K562 (cell line): ENCODE measurements at regions not wholly inside any gene's neighbourhood (a gene's known extent, or its start where the extent isn't known, plus 50 kb on each side); places are given as distances from the start of the nearest gene placed in this dataset.

Experiments used
- ATAC-seq: fragments of 200-7000 bp; cut with Tn5 transposase; 3 replicates; pipeline ENCODE4 v1.9.1; 2020; ENCODE audit warnings: moderate library complexity
- BruUV-seq: library from RNA; stranded (reverse); fragments of 400-500 nt; replicated peaks from 2 replicates; lab custom pipeline; 2021; lab: Mats Ljungman, UMichigan
- CTCF ChIA-PET: fragments of 300-600 bp; formaldehyde crosslinking; extraction: SDS; loops from one replicate; lab custom pipeline; 2021; ENCODE audit warnings: low intra/inter-chr PET ratio; lab: Yijun Ruan, JAX
- POLR2A ChIA-PET: fragments of 300-600, 350-650 bp; sonication (Branson Sonifier 250); formaldehyde crosslinking; extraction: SDS; loops from one replicate; lab custom pipeline; 2021; ENCODE audit warnings: antibody characterized with exemption, inconsistent platforms; lab: Yijun Ruan, JAX
- DNase-seq, 4 experiments: peaks; one replicate each; pipeline versions ENCODE4 v3.0.0 to v3.0.0-alpha.2; 2011 to 2018; ENCODE audit warnings: low spot score in 3 of 4, mixed read lengths in 3 of 4; ENCODE audit errors: extremely low read depth in 1 of 4
- FAIRE-seq: peaks from 2 replicates; lab custom pipeline; 2011; peaks lifted over from hg19 to GRCh38; lab: Jason Lieb, UNC
- H2AFZ ChIP-seq: 2 replicates; pipeline ENCODE4 v1.6.0; 2011; ENCODE audit warnings: low read depth, low read length, control low read depth, inconsistent platforms
- H3K27ac ChIP-seq: fragments of 200-600 bp; 3 replicates; pipeline ENCODE4 v1.8.0; 2011; ENCODE audit warnings: low read depth, mild to moderate bottlenecking, control low read depth, inconsistent platforms, low read length, moderate library complexity, mixed read lengths; ENCODE audit errors: extremely low read depth
- H3K27me3 ChIP-seq, 2 experiments: fragments of 300-600 bp in 1 of 2; 2 replicates in 1 of 2; 3 replicates in 1 of 2; pipeline versions ENCODE4 v1.6.0 to v1.8.0; 2011; ENCODE audit warnings: inconsistent platforms in 2 of 2, low read length in 2 of 2, mild to moderate bottlenecking in 1 of 2, mixed read lengths in 1 of 2, moderate library complexity in 1 of 2; ENCODE audit not compliant: control insufficient read depth in 2 of 2, insufficient read depth in 2 of 2
- H3K36me3 ChIP-seq: fragments of 300-600 bp; 3 replicates; pipeline ENCODE4 v1.8.0; 2011; ENCODE audit warnings: mild to moderate bottlenecking, low read length, inconsistent platforms; ENCODE audit not compliant: control insufficient read depth, insufficient read depth
- H3K4me1 ChIP-seq, 2 experiments: fragments of 200-600 bp in 1 of 2; replicated peaks in 1 of 2; 2 replicates in 1 of 2; 3 replicates in 1 of 2; pipeline versions ENCODE4 v1.5.1 to v1.8.0; 2011; ENCODE audit warnings: inconsistent platforms in 2 of 2, low read length in 2 of 2, mild to moderate bottlenecking in 1 of 2, mixed read lengths in 1 of 2, moderate library complexity in 1 of 2; ENCODE audit not compliant: control insufficient read depth in 2 of 2, insufficient read depth in 2 of 2
- H3K4me2 ChIP-seq: 2 replicates; pipeline ENCODE4 v1.6.1; 2011; ENCODE audit warnings: low read length, control low read depth, inconsistent platforms, mixed read lengths; ENCODE audit not compliant: insufficient read depth
- H3K4me3 ChIP-seq: fragments of 200-600 bp; sonication (generic), shearing (Covaris generic); 2 replicates; pipeline ENCODE4 v1.5.1; 2016; ENCODE audit warnings: control low read depth, inconsistent platforms
- H3K79me2 ChIP-seq: fragments of 200-600 bp; 3 replicates; pipeline ENCODE4 v1.8.0; 2011; ENCODE audit warnings: low read length, inconsistent platforms; ENCODE audit not compliant: control insufficient read depth, insufficient read depth
- H3K9ac ChIP-seq, 2 experiments: 2 replicates each; pipeline versions ENCODE4 v1.6.0 to v1.6.1; 2011; ENCODE audit warnings: low read depth in 2 of 2, low read length in 2 of 2, control low read depth in 1 of 2, inconsistent platforms in 1 of 2, mild to moderate bottlenecking in 1 of 2, mixed read lengths in 1 of 2; ENCODE audit not compliant: insufficient read depth in 1 of 2
- H3K9me1 ChIP-seq: one replicate; pipeline ENCODE4 v1.6.0; 2011; ENCODE audit warnings: inconsistent platforms, mild to moderate bottlenecking, low read length, moderate library complexity; ENCODE audit not compliant: control insufficient read depth, insufficient read depth
- H3K9me3 ChIP-seq: replicated peaks from 2 replicates; pipeline ENCODE4 v1.5.1; 2011; ENCODE audit warnings: low read depth, low read length, inconsistent platforms; ENCODE audit not compliant: control insufficient read depth, insufficient read depth
- H4K20me1 ChIP-seq: replicated peaks from 2 replicates; pipeline ENCODE4 v1.6.1; 2011; ENCODE audit warnings: low read length, inconsistent platforms, mixed read lengths; ENCODE audit not compliant: control insufficient read depth, insufficient read depth
- CLOCK ChIP-seq: fragments of 250-450 bp; sonication (Bioruptor Pico); IDR thresholded peaks from 2 replicates; pipeline ENCODE4 v1.4.0; 2020; ENCODE audit warnings: mild to moderate bottlenecking, moderate library complexity, borderline replicate concordance
- ELF2 ChIP-seq: fragments of 250-450 bp; sonication (Bioruptor Pico); IDR thresholded peaks from 2 replicates; pipeline ENCODE4 v1.5.0; 2021; ENCODE audit warnings: mild to moderate bottlenecking
- HOXB6 ChIP-seq: fragments of 250-450 bp; sonication (Bioruptor Pico); IDR thresholded peaks from 2 replicates; pipeline ENCODE4 v1.5.1; 2022; ENCODE audit warnings: mild to moderate bottlenecking, borderline replicate concordance
- MTA1 ChIP-seq: fragments of 450-650 bp; IDR thresholded peaks from 2 replicates; pipeline ENCODE4 v1.6.1; 2017; ENCODE audit warnings: borderline replicate concordance
- TARDBP ChIP-seq: fragments of 450-650 bp; IDR thresholded peaks from 2 replicates; pipeline ENCODE4 v1.6.1; 2016
- XRCC3 ChIP-seq: fragments of 450-650 bp; IDR thresholded peaks from 2 replicates; pipeline ENCODE4 v1.6.1; 2017; ENCODE audit warnings: mild to moderate bottlenecking, moderate library complexity
- ZNF699 ChIP-seq: fragments of 250-450 bp; sonication (Bioruptor Pico); IDR thresholded peaks from 2 replicates; pipeline ENCODE4 v1.8.0; 2021; ENCODE audit warnings: mild to moderate bottlenecking, moderate library complexity; ENCODE audit not compliant: insufficient replicate concordance
- WGBS: fragments of 100-300 bp; shearing (Covaris generic); methylation state at CpG from one replicate; pipeline ENCODE4 v1.1.6; 2016; ENCODE audit warnings: low coverage, mixed read lengths; ENCODE audit not compliant: insufficient coverage; ENCODE audit errors: missing lambda C conversion rate; 5-methylcytosine and 5-hydroxymethylcytosine counted together
- in situ Hi-C: fragments of 300-500 bp; cut with MboI; formaldehyde crosslinking; loops from 4 replicates; pipeline ENCODE4 v1.15.0; 2018; ENCODE audit warnings: inconsistent platforms, mixed read lengths
- intact Hi-C: fragments of 100-400 bp; cut with micrococcal nuclease; formaldehyde crosslinking; loops from 2 replicates; pipeline ENCODE4 v1.14.2; 2022
- TF ChIP-seq, protein P1 (sequence below): fragments of 250-450 bp; sonication (Bioruptor Pico); IDR thresholded peaks from 2 replicates; pipeline ENCODE4 v1.9.0; 2021; ENCODE audit warnings: mild to moderate bottlenecking

DNA sequence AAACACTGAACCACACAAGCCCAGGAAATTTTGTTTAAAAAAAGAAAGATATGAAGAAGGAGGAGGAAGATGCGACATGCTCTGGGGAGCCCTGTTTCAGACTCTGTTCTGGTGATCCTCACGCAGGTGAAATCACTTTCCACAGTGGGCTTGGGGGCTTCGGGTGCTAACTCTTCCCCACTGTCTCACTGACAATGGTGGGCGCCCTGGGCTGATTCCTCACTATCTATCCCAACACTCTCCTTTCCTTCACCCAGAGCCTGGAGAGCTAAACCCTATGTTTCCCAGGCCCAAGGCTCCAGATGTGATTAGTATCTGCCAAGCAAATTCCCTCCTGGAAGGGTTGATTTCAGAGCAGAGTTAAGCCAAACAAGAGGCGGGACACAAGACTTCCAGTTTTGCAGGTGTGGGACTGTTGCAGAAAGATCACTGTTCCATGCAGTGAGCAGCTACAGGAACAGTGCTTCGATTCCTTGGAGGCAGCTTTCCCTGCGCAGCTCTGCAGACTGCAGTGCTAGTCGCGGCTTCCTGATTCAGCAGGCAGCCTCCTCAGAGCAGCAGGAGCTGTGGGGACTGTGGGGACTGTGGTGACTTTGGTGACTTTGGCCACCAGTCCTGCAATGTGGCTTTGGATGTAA is 168.3 kb downstream of the RHOU start:
- DNase-seq = no peak
- TF ChIP-seq HOXB6 = no peak
- TF ChIP-seq, protein P1, sequence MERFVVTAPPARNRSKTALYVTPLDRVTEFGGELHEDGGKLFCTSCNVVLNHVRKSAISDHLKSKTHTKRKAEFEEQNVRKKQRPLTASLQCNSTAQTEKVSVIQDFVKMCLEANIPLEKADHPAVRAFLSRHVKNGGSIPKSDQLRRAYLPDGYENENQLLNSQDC (CRISPR knock-in tag) = no peak
- TF ChIP-seq TARDBP = no peak
- no peak for TF ChIP-seq MTA1
- no peak for TF ChIP-seq XRCC3
- TF ChIP-seq ELF2 (CRISPR knock-in tag) = no peak
- TF ChIP-seq CLOCK (CRISPR knock-in tag) = no peak
- no peak for TF ChIP-seq ZNF699 (CRISPR knock-in tag)
- no peak overlapping the region for H3K4me2 ChIP-seq
- FAIRE-seq = no peak
- H4K20me1 ChIP-seq = 0 out of 2 replicates have a peak, but pooled peaks cover 5% of the 10 kb centered on the region
- no peaks in the 10 kb centered on the region for H3K79me2 ChIP-seq
- BruUV-seq = no TSS peak
- CTCF ChIA-PET = no interaction called here
- intact Hi-C loops (no loop called here), in situ Hi-C loops (no loop called here)
- H3K9me3 ChIP-seq = no peaks in the 10 kb centered on the region
- no peaks in the 10 kb centered on the region for H3K36me3 ChIP-seq
- POLR2A ChIA-PET = no interaction called here
- no peak overlapping the region for H3K9ac ChIP-seq
- no peaks in the 10 kb centered on the region for H3K4me1 ChIP-seq
- no peaks in the 10 kb centered on the region for H3K9me1 ChIP-seq
- no peak for ATAC-seq
- no peak overlapping the region for H2AFZ ChIP-seq
- no peak overlapping the region for H3K27ac ChIP-seq
- H3K27me3 ChIP-seq = peaks cover 12 to 51% of the 10 kb centered on the region in 2 experiments
- WGBS = under 1% methylated on average over 9 of the region's 9 CpGs
- H3K4me3 ChIP-seq = no peak overlapping the region
